ENCODE measurements at regions not wholly inside any gene's neighbourhood (a gene's known extent, or its start where the extent isn't known, plus 50 kb on each side); places are given as distances from the start of the nearest gene placed in this dataset.

DNA sequence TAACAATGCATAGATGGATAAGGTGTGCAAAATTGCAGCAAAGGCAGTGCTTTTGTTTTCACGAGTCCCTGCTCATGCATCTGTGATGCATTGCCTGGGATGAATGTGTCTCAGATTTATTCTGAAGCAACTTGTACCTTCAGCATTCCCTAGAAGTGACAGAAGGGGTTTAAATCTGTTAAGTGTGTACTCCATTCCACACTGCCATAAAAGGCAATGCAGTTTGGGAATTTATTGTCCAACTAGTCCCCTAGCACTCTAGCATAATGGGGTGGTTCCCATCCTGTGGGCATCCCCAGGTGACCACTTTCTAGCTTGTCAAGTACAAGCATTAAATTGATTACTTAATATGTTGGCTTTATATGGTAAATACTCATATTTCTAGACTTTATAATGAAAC is 306.5 kb upstream of the CBLB start:
- ATAC-seq, result no peak

DNA sequence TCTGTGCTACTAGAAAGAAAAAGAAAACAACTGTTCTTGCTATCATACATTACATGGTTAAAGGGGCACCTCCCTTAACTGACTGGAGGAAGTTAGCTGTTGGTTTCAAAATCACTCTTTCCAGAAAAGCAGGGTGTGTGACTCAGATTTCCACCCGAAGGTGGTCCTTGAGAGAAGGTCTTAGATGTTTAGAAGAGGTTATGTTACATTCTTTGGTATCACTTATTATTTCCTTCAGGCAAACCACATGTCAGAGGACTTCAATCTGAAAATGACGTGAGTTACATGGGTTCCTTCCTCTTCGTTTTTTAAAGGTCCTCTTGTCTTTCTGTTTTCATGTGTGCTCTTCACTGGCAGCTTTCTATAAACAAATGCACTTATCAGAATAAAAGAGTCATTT is 307.9 kb upstream of the CBLB start:
- no peak for ATAC-seq
- TF ChIP-seq ZNF8 (CRISPR knock-in tag; IDR thresholded peaks at IDR 0.05), result no peak
- TF ChIP-seq ZC3H10 (CRISPR knock-in tag; IDR thresholded peaks at IDR 0.05), result no peak
- TF ChIP-seq CSDC2 (CRISPR knock-in tag; IDR thresholded peaks at IDR 0.05), result no peak

More for the DNA sequence above, 306.5 kb upstream of the CBLB start:
- TF ChIP-seq SNAI2 (CRISPR knock-in tag; IDR thresholded peaks at IDR 0.05), result no peak
- no peak for TF ChIP-seq BACH2 (CRISPR knock-in tag; IDR thresholded peaks at IDR 0.05; ENCODE audit: borderline replicate concordance)
- TF ChIP-seq PPARA (CRISPR knock-in tag; IDR thresholded peaks at IDR 0.05; ENCODE audit: borderline replicate concordance), result no peak
- TF ChIP-seq, protein P1, sequence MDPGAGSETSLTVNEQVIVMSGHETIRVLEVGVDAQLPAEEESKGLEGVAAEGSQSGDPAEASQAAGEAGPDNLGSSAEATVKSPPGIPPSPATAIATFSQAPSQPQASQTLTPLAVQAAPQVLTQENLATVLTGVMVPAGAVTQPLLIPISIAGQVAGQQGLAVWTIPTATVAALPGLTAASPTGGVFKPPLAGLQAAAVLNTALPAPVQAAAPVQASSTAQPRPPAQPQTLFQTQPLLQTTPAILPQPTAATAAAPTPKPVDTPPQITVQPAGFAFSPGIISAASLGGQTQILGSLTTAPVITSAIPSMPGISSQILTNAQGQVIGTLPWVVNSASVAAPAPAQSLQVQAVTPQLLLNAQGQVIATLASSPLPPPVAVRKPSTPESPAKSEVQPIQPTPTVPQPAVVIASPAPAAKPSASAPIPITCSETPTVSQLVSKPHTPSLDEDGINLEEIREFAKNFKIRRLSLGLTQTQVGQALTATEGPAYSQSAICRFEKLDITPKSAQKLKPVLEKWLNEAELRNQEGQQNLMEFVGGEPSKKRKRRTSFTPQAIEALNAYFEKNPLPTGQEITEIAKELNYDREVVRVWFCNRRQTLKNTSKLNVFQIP (CRISPR knock-in tag; IDR thresholded peaks at IDR 0.05; ENCODE audit: borderline replicate concordance, low read depth), result no peak
- no peak for TF ChIP-seq ZFP3 (CRISPR knock-in tag; IDR thresholded peaks at IDR 0.05)
- TF ChIP-seq CSDC2 (CRISPR knock-in tag; IDR thresholded peaks at IDR 0.05), result no peak
- TF ChIP-seq, protein P2, sequence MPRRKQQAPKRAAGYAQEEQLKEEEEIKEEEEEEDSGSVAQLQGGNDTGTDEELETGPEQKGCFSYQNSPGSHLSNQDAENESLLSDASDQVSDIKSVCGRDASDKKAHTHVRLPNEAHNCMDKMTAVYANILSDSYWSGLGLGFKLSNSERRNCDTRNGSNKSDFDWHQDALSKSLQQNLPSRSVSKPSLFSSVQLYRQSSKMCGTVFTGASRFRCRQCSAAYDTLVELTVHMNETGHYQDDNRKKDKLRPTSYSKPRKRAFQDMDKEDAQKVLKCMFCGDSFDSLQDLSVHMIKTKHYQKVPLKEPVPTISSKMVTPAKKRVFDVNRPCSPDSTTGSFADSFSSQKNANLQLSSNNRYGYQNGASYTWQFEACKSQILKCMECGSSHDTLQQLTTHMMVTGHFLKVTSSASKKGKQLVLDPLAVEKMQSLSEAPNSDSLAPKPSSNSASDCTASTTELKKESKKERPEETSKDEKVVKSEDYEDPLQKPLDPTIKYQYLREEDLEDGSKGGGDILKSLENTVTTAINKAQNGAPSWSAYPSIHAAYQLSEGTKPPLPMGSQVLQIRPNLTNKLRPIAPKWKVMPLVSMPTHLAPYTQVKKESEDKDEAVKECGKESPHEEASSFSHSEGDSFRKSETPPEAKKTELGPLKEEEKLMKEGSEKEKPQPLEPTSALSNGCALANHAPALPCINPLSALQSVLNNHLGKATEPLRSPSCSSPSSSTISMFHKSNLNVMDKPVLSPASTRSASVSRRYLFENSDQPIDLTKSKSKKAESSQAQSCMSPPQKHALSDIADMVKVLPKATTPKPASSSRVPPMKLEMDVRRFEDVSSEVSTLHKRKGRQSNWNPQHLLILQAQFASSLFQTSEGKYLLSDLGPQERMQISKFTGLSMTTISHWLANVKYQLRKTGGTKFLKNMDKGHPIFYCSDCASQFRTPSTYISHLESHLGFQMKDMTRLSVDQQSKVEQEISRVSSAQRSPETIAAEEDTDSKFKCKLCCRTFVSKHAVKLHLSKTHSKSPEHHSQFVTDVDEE (CRISPR knock-in tag; IDR thresholded peaks at IDR 0.05), result no peak
- TF ChIP-seq GLIS3 (CRISPR knock-in tag; IDR thresholded peaks at IDR 0.05), result no peak
- TF ChIP-seq, protein P3, sequence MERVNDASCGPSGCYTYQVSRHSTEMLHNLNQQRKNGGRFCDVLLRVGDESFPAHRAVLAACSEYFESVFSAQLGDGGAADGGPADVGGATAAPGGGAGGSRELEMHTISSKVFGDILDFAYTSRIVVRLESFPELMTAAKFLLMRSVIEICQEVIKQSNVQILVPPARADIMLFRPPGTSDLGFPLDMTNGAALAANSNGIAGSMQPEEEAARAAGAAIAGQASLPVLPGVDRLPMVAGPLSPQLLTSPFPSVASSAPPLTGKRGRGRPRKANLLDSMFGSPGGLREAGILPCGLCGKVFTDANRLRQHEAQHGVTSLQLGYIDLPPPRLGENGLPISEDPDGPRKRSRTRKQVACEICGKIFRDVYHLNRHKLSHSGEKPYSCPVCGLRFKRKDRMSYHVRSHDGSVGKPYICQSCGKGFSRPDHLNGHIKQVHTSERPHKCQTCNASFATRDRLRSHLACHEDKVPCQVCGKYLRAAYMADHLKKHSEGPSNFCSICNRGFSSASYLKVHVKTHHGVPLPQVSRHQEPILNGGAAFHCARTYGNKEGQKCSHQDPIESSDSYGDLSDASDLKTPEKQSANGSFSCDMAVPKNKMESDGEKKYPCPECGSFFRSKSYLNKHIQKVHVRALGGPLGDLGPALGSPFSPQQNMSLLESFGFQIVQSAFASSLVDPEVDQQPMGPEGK (CRISPR knock-in tag; IDR thresholded peaks at IDR 0.05; ENCODE audit: borderline replicate concordance), result no peak

DNA sequence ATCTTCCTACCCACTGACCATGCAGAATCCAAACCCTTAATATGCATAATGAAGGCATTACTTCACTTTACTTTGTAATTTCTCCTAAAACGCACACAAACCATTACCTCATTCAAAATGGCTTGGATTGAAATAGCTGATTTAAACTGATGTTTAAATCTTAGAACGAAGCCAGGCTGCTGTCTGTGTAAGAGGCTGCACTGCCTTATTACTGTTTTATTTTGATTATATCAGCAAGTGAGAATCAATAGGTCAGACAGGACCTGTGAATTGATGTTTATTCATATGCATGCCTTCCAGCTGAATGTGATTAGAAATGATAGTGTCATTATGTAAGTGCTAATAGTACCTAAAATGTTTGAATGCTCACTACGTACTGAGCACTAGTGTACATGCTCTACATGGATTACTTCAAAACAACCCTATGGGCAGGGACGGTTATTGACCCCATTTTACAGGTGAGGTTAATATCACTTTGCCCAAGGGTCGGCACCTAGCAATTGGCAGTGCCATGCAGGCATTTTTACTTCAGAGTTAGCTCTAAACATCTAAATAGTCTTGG is 314.2 kb upstream of the CBLB start:
- TF ChIP-seq ZNF565 (CRISPR knock-in tag; conservative IDR thresholded peaks at IDR 0.05; ENCODE audit: low read depth) (no peak), ZFP30 (CRISPR knock-in tag; IDR thresholded peaks at IDR 0.05) (no peak), ISL1 (CRISPR knock-in tag; IDR thresholded peaks at IDR 0.05) (no peak), TOX (CRISPR knock-in tag; IDR thresholded peaks at IDR 0.05; ENCODE audit: borderline replicate concordance) (no peak), BACH2 (CRISPR knock-in tag; IDR thresholded peaks at IDR 0.05; ENCODE audit: borderline replicate concordance) (no peak), ESRRG (CRISPR knock-in tag; IDR thresholded peaks at IDR 0.05) (no peak), GLIS3 (CRISPR knock-in tag; IDR thresholded peaks at IDR 0.05) (no peak), ZC3H10 (CRISPR knock-in tag; IDR thresholded peaks at IDR 0.05) (no peak), TCF4 (CRISPR knock-in tag; IDR thresholded peaks at IDR 0.05; ENCODE audit: borderline replicate concordance) (no peak), ZNF70 (CRISPR knock-in tag; IDR thresholded peaks at IDR 0.05) (no peak), OSR1 (CRISPR knock-in tag; IDR thresholded peaks at IDR 0.05) (no peak), CSDC2 (CRISPR knock-in tag; IDR thresholded peaks at IDR 0.05) (no peak)
- TF ChIP-seq, protein P4, sequence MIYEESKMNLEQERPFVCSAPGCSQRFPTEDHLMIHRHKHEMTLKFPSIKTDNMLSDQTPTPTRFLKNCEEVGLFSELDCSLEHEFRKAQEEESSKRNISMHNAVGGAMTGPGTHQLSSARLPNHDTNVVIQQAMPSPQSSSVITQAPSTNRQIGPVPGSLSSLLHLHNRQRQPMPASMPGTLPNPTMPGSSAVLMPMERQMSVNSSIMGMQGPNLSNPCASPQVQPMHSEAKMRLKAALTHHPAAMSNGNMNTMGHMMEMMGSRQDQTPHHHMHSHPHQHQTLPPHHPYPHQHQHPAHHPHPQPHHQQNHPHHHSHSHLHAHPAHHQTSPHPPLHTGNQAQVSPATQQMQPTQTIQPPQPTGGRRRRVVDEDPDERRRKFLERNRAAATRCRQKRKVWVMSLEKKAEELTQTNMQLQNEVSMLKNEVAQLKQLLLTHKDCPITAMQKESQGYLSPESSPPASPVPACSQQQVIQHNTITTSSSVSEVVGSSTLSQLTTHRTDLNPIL (CRISPR knock-in tag; IDR thresholded peaks at IDR 0.05; ENCODE audit: low read depth), result no peak
- TF ChIP-seq, protein P3 (CRISPR knock-in tag; IDR thresholded peaks at IDR 0.05; ENCODE audit: borderline replicate concordance), result no peak
- ATAC-seq, result no peak

Data from SK-N-SH treated with all-trans-retinoic acid at 6 μM for 48 hours (cell line).